ENCODE measurements at regions not wholly inside any gene's neighbourhood (a gene's known extent, or its start where the extent isn't known, plus 50 kb on each side); places are given as distances from the start of the nearest gene placed in this dataset.

DNA sequence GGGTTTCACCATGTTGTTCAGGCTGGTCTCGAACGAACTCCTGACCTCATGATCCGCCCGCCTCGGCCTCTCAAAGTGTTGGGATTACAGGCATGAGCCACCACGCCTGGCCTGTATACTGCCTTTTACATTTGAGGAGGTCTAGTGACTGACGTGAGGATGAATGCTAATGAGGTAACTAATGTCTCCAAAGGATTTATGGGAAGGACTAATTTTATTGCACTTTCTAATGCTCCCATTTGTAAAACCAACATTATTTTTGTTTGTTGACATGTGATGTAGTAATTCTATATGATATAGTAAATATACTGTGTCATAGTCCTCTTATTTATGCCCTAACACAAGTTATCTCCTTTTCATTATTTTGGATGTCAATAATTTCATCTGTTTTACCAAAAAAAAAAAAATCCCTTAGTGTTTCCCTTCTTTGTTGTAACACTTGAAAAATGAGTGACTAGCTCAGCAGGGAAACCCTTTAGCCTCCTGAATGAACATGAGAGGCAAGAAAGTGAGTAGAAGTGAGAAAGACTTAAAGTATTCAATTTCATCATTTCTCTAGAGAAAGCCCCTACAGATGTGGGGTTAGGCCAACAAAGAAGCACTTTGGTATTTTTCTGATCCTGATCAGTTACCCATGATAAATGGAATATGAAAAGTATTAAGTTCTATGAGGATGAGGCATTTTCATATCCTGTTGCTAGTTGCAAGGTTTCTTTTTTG, 596.9 kb upstream of the PCDH15 start:
- no peak for DNase-seq (ENCODE audit: low spot score)

DNA sequence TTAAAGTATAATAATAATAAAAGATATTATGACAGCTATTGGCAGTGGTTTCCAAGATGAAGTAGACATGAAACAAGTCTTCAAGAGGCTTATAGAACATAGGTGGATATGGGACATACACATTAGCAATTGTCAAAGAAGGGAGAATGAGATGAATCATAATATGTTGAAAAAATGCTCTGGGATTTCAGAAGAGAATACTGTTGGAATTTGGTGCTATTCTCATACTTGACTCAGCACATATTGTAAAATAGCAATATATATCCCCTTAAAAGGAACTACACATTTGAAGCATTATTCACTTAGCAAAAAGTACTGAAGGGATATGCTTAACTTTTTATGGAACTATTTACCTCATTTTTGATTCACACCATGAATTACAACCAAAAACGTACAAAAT, 577.2 kb upstream of the PCDH15 start:
- DNase-seq (ENCODE audit: low spot score) = no peak

DNA sequence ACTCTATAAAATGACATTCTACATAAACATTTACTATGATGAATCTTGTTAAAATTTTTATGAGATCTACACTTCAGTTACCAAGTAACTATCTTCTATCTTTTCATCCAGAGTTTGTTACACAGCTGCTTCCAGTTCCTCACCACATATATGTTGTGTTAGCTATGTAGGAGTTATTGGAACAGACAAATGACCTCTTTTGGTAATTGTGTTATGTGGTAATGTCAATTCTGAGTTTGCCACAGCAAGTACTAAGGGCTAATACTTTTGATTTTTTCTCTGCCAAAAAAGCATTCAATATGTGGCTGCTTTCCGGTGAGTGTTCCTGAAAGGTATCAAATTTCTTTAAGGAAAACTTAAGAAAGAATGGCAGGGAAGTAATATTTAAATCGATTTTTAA, 573.9 kb upstream of the PCDH15 start:
- no peak for DNase-seq (ENCODE audit: low spot score)

DNA sequence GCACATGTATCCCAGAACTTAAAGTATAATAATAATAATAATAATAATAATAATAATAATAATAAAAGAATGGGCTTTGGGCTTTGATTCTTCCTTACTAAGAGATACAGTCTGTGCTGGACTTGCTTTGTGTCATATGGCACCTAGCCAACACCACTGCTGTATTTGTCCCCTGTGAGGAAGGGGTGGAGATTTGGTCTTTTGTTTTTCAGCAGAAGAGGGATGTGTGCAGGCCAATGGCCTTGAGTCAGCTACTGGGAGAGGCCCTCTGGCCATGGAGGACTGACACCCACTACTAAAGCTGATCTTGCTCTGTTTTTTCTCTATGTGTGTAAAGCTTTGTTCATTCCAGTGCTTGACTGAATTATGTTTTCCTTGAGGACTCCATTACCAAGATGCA, 573.0 kb upstream of the PCDH15 start:
- DNase-seq (ENCODE audit: low spot score) = no peak

DNA sequence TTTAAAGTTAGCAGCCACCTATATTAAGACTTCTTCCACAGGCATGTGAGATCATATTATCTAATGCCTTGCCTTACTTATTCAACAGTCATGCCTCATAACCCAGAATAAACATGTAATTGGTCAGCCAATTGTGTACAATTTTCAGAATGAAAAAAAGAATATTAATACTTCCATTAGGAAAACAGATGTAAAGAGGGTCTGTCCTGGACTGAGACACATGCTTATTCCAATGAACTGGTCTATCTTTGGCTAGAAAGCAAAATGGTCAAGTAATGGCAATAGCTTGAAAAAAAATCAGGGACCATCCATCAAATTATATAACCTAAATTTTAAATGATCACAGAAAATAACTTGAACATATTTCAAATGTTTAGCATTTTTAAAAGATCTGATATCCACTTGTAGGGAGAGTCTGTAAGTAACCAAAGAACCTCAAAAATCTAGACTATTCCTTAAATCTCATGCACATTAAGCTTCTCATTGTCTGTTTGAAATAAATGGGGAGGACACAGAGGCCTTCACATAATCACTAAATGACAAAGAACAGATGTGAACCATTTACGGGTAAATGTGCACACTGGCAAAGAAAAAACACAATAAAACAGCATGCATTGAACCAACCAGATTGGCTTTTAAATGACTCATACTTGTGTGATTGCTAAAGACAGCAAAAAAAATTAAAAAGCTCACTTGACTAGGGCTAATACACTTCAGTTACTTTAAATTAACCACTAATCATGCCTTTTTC, 568.8 kb upstream of the PCDH15 start:
- no peak for DNase-seq (ENCODE audit: low spot score)

DNA sequence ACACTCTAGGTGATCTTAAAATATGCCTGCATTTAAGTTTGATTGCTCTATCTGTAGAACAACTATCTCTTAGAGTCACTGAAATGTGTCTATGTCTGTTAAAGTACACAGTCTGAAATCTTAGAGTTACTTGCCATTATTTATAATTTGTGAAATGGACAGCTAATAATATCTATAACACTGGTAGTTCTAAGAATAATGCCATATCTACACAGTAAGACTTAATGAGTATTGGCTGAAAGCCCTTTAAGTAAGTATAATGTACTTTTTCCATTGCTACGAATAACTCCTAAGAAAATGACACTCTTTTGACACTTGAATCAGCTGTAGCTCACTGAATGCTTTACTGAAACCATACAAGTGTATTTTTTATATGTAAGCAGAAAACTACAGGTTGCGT, 567.4 kb upstream of the PCDH15 start:
- no peak for DNase-seq (ENCODE audit: low spot score)

DNA sequence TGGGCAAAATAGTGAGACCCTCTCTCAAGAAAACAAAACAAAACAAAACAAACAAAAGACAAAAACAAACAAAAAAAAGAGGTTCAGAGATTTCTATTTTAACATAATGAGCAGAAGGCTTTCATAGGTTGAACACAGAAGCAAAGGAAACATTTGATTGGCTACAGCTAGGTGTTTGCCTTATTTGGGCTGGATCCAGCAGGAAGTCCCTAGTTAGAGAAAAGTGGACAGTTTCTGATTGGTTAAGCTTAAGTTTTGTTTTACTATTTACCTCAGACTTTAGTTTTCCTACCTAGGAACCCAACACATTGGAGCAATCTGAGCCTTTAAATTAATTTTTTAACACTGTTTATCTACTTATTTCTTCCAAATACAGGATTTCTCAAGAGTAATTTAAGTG, 566.5 kb upstream of the PCDH15 start:
- DNase-seq (ENCODE audit: low spot score) = no peak

DNA sequence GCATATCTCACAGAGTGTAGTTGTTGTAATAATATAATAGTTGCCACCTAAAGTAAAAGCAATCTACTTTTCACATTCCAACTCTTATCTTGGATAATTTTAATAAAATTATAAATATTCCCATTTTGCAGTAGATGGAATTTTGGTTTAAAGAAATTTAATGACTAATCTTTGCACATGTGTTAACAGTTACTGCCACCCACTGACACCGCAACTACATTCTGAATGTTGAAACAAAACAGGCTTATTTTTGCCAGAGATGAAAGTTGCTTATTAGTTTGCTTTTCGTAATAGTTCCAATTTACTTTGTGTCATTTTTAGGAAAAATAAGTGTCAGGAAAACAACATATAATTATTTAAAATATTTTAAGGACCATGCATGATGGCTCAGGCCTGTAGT, 557.5 kb upstream of the PCDH15 start:
- no peak for DNase-seq (ENCODE audit: low spot score)

DNA sequence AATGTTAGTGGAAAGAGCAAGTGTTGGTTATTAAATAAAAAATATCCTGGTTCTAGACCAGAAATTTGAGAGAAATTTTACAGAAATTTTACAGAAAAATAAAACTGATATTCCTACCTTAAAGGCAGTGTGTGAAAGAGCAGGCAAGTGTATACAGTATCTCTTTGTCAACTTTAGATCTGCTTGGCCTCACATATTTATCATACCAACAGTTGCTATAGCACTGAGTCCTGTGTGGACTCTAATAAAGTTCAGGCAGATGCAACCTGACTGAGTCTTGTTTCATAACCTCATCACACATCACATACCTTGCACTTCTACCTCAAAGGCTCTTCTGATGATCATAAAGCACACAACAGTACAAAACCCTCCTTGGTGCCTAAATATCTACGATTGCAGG, 552.4 kb upstream of the PCDH15 start:
- no peak for DNase-seq (ENCODE audit: low spot score)

DNA sequence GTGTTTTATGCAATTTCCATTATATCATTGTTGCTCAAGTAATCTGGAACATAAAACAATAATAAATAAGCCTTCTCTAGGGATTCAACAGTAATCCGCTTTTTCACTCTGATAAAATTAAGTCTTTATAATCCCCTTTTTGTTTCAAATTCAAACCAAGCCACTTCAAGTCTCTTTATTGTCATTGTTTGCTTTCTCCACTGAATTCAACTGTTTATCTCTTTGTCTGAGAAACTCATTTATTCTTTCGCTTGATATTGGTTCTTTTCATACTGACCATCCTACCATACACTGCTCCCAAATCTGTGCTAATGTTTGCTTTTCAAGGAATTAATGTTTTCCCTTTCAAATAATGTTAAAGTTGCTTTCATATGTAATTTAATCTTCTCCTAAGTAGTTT, 550.4 kb upstream of the PCDH15 start:
- DNase-seq (ENCODE audit: low spot score) = no peak

DNA sequence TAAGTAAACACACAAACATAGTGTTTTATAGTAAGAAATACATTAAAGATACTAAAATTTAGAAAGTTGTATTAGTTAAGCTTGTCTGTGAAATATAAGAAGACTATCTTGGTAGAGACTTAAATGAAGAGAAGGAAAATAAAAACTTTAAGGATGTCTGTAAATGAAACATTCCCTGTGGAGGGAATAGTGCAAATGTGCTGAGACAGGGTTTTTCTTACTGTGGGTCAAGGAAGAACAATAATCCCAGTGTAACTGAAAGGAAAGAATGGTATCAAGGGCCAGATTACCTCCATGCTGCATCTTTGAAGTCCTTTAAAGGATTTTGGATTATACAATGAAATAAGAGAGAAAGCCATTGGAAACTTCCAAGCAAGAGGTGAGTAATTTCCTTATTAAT, 547.5 kb upstream of the PCDH15 start:
- DNase-seq (ENCODE audit: low spot score) = no peak

DNA sequence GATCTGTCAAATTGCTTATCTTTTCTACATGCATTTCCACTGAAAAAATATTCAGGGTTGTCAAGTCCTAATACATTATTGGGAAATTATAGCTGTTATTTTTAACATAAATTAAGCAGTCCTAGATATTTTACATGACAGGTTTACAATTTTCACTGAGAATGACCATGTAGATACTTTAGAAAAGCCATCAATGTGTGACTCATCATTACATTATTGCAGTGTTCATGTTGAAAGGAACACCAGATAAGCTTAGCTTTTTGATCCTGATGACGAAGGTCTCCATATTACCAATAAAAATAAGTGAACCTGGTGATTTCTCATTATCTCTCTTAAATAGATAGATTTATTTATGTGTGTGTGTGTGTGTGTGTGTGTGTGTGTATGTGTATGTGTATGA, 529.5 kb upstream of the PCDH15 start:
- DNase-seq (ENCODE audit: low spot score) = no peak

DNA sequence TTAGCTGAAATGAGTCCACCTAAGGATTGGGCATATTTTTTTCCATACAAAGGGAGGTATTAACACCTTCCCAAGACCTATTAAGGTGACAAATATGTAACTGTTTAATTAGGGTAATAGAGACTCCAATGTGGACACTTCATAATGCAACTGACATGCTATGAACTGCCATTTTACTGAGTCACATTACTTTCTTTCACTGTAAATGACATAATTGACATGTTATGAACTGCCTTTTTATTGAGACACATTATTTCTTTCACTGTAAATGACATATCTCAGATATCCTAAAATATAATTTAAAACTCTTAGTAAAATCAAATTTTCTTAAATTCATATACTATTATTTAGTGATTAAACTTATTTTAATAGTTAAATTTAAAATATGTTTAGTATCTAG, 528.8 kb upstream of the PCDH15 start:
- no peak for DNase-seq (ENCODE audit: low spot score)

DNA sequence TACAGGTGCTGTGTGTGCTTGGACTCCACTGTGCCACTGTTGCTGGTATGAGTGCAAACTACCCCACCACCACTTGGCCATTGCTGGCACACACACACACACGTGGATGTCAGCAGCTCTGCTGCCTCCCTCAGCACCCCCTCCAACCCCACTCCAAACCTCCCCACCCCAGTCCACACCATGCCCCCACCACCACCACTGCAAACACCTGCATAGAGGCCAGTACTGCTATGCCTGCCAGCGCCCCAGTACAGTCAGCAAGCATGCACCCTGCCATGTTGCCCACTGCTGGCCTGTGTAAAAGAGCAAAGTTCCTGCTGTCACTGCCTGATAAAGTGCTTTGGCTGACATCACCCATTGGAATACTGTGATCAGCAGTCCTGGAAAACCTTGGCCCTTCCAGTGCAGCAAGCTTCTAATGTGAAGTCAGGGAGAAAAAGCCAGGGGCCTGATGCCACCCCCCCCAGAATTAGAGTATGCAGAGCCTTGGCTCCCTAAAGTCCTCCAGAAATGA, 519.2 kb upstream of the PCDH15 start:
- DNase-seq (ENCODE audit: low spot score) = no peak

DNA sequence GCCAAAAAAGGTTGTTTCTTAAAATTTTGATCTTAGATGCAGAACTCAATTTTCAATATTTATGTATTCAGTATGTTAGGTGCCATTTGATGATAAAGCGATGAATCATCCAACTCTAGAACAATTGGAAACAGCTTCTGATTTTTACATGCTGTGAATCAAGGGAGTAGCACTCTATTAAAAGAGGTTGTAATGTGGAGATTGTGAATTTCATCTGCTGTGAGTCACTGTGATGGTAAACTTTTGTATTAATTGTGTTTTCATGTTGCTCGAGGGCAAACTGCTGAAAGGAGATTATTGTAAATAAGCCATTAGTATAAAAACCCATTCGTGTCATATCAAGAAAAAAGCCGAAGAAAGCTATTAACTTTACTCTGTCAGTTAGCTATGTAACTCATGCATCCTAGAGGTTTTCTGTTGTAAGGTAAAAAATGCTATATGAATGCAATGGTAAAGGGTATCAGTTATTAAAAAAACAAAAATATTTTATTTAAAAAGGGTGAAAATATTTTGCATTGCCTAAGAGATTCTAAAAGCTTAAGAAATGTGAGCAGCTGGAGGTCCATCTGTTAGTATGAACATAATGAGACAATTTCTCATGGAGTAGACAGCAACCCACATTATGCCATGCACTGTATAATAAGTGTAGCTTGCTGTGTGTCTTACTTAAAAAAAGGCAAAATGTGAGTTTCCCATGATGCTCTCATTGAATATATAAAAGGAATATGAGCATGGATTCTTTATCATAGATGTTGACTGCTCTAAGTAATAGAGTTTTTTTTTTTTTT, 511.0 kb upstream of the PCDH15 start:
- DNase-seq (ENCODE audit: low spot score) = no peak

DNA sequence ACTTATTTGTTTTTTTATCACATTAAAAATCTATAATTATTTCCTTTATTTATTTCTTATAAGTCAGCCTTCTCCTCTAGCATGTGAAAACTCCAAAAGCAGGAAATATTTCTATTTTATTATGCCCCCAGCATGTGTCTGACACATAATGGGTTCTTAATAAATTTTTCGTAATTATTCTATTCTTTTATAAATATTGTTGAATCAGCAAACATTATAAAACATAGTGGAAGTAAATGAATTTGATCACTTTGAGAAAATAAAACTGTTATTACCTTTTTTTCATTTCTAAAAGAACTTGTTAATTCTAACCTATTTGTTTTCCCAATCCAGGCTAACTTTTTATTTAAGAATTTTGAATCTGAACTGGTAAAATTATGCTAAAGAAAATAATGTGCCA, 509.1 kb upstream of the PCDH15 start:
- DNase-seq (ENCODE audit: low spot score) = no peak

DNA sequence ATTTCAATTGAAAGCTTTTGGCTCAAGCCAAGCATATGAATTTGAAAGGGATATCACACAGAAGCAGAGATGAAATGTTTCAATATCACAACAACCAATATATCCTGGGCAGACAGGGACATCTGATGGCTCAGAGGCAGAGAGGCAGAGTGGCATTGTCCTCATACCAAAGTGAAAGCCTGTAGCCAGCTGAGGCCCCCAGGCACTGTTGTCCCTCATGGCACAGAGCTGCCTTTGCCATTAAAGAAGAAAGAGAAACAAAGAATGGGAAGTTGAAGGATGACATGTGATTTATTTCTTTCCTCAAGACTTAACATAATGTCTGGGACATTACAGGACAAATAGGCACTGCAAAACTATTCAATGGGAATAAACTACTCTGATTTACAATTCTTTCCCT, 504.3 kb upstream of the PCDH15 start:
- DNase-seq (ENCODE audit: low spot score) = no peak

DNA sequence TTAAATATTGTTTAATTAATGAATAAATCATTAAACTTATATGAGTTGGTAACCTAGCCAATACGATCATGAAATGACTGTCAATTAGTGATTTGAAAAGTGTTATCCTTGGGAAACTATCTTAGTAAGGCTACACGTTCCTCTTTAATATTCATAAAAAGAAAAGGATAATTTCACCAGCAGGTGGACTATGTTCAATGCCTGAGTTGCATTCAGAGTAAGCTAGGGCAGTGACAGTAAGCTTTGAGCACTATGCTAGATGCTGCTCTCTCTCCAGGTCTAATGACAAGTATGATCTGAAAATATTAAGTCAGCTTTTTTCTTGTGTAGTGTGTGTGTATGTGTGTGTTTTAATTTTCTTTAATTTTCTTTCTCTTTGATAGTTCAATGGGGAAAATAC, 486.3 kb upstream of the PCDH15 start:
- DNase-seq (ENCODE audit: low spot score) = no peak

DNA sequence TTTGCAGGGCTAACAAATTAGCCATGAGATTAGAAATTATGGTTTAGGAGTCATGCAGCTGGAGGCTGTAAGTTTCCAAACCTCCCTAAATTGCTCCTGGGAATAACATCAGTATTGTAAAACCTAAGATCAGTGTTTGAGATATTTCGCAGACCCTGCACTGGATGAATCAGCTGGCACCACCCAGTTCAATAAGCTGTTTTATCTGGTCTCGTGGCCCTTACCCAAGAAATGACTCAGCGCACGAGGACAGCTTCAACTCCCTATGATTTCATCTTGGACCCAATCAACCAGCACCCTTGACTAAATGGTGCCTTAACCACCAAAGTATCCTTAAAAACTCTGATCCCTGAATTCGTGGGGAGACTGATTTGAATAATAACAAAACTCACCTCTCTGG, 482.0 kb upstream of the PCDH15 start:
- no peak for DNase-seq (ENCODE audit: low spot score)

DNA sequence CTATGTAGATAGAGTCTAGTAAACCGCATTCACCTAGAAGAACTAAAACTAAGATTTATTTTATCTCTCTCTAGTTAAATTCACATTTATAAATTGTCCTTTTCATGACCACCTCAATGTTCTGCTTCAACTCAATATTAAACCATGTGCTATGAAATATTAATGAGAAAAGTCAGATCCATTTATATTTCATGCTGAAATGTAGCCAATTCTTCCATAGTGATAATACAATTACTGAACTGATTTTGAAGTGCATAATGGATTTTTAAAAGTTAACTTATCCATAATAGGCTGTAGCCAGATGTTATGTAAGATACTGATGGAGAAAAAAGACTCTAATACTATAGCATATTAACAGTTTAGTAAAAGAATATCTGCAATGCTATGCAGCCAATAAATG, 479.7 kb upstream of the PCDH15 start:
- DNase-seq (ENCODE audit: low spot score) = no peak

DNA sequence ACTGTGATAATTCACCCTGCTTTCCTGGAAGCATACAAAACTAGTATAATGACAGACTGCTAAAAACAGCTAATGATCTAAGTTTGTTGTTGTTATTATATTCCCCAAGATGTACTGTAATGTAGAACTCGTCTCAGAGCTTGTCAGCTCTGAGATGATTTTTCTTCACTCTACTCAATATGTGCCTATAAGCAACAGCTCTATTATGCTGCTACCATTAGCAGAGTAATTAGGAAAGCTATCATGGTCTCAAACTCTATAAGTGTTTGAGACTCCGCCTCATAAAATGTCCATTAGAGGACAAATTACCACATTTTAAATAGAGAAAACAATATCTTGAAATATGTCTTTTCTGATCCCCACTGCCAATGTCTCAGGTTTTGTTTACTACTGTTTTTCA, 476.5 kb upstream of the PCDH15 start:
- DNase-seq (ENCODE audit: low spot score) = no peak

DNA sequence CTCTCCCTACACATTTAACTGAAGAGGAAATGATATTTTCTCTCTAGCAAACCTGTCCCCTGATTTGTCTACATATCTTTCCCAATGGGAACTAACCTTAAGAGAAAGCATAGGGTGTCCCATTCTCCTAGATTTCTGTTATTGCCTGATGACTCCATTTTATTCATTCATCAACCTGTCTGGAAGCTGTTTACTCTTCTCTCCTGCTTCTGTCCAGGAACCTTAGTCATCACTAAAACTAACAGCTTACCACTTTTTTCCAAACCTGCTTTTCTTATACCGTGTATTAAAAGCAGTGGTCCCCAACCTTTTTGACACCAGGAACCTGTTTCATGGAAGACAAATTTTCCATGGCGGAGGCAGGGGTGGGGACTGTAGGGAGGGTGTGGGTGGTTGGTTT, 473.3 kb upstream of the PCDH15 start:
- no peak for DNase-seq (ENCODE audit: low spot score)

All from mesenteric fat pad (tissue), 1 donor.